SK-N-SH (cell line): ENCODE measurements at regions not wholly inside any gene's neighbourhood (a gene's known extent, or its start where the extent isn't known, plus 50 kb on each side); places are given as distances from the start of the nearest gene placed in this dataset.

ENCODE experiments used
- CTCF ChIP-seq: fragments of 200-600 bp; sonication (generic); IDR thresholded peaks from 2 replicates; pipeline ENCODE4 v1.6.1; 2017; ENCODE audit warnings: antibody characterized with exemption, mild to moderate bottlenecking, moderate library complexity
- EZH2phosphoT487 ChIP-seq: fragments of 200-600 bp; sonication (generic); IDR thresholded peaks from 2 replicates; pipeline ENCODE4 v1.6.1; 2017; ENCODE audit warnings: low read depth, mixed run types, mild to moderate bottlenecking, antibody characterized with exemption, moderate library complexity, borderline replicate concordance
- FOSL2 ChIP-seq: IDR thresholded peaks from 2 replicates; pipeline ENCODE4 v1.4.0; 2012; ENCODE audit warnings: low read depth, mild to moderate bottlenecking, moderate library complexity, borderline replicate concordance
- FOXM1 ChIP-seq: IDR thresholded peaks from 2 replicates; pipeline ENCODE4 v1.4.0; 2012; ENCODE audit warnings: low read depth, mild to moderate bottlenecking
- GATA2 ChIP-seq: sonication (generic); formaldehyde crosslinking; IDR thresholded peaks from 2 replicates; pipeline ENCODE4 v1.5.0; 2020; ENCODE audit warnings: mild to moderate bottlenecking, missing genetic modification reagents
- JUND ChIP-seq: IDR thresholded peaks from 2 replicates; pipeline ENCODE4 v1.4.0; 2012
- MAX ChIP-seq: IDR thresholded peaks from 2 replicates; pipeline ENCODE4 v1.4.0; 2012; ENCODE audit warnings: low read depth
- NFIC ChIP-seq: IDR thresholded peaks from 2 replicates; pipeline ENCODE4 v1.4.0; 2012; ENCODE audit warnings: borderline replicate concordance
- RAD21 ChIP-seq: IDR thresholded peaks from 2 replicates; pipeline ENCODE4 v1.6.1; 2012; ENCODE audit warnings: mild to moderate bottlenecking, low read length
- TAF1 ChIP-seq: IDR thresholded peaks from 2 replicates; pipeline ENCODE4 v1.6.1; 2012; ENCODE audit warnings: low read depth, mild to moderate bottlenecking, low read length, moderate library complexity, borderline replicate concordance
- USF2 ChIP-seq: fragments of 150-350 bp; IDR thresholded peaks from 2 replicates; pipeline ENCODE4 v1.6.1; 2017; ENCODE audit warnings: antibody characterized with exemption, low read length, low read depth, borderline replicate concordance
- ZBTB33 ChIP-seq: IDR thresholded peaks from 2 replicates; pipeline ENCODE4 v1.4.0; 2012; ENCODE audit warnings: low read depth, borderline replicate concordance

GRCh38 chr10:111865550-111865949 is 318.0 kb downstream of the GPAM start:
- no peak for TF ChIP-seq CTCF
- TF ChIP-seq RAD21 = no peak
- TF ChIP-seq ZBTB33 = no peak
- no peak for TF ChIP-seq FOXM1
- TF ChIP-seq NFIC = no peak
- TF ChIP-seq FOSL2 = no peak
- TF ChIP-seq TAF1 = no peak
- TF ChIP-seq MAX = no peak
- TF ChIP-seq JUND = no peak
- TF ChIP-seq EZH2phosphoT487 = no peak
- no peak for TF ChIP-seq GATA2 (CRISPR knock-in tag)
- TF ChIP-seq USF2 = no peak
